GM12878 (cell line): ENCODE measurements at regions not wholly inside any gene's neighbourhood (a gene's known extent, or its start where the extent isn't known, plus 50 kb on each side); places are given as distances from the start of the nearest gene placed in this dataset.

Experiments
- ATAC-seq: fragments of 200-7000 bp; cut with Tn5 transposase; 3 replicates; pipeline ENCODE4 v1.9.1; 2020; ENCODE audit warnings: mild to moderate bottlenecking, moderate library complexity
- BruUV-seq: library from RNA; stranded (reverse); fragments of 400-500 nt; replicated peaks from 2 replicates; lab custom pipeline; 2021; lab: Mats Ljungman, UMichigan
- CTCF ChIA-PET: fragments of 300-600 bp; sonication (Branson Sonifier 250); formaldehyde crosslinking; extraction: SDS; loops from one replicate; lab custom pipeline; 2021; ENCODE audit warnings: inconsistent platforms; lab: Yijun Ruan, JAX
- POLR2A ChIA-PET: fragments of 350-600 bp; formaldehyde crosslinking; extraction: SDS; loops from one replicate; lab custom pipeline; 2021; ENCODE audit warnings: inconsistent platforms; lab: Charles Lee
- RAD21 ChIA-PET: fragments of 300-600 bp; sonication (Branson Sonifier 250); formaldehyde crosslinking; loops from one replicate; lab custom pipeline; 2023; ENCODE audit warnings: antibody characterized with exemption; ENCODE audit not compliant: unreplicated experiment; lab: Charles Lee
- SMC1A ChIA-PET: fragments of 300-600 bp; sonication (Branson Sonifier 250); formaldehyde crosslinking; loops from one replicate; lab custom pipeline; 2023; ENCODE audit not compliant: unreplicated experiment, uncharacterized antibody; lab: Charles Lee
- DNase-seq: peaks from one replicate; pipeline ENCODE4 v3.0.0-alpha.2; 2011; ENCODE audit warnings: low read depth, low spot score
- FAIRE-seq: peaks from 3 replicates; lab custom pipeline; 2011; peaks lifted over from hg19 to GRCh38; lab: Jason Lieb, UNC
- H2AFZ ChIP-seq: 2 replicates; pipeline ENCODE4 v1.6.0; 2011; ENCODE audit warnings: low read depth, low read length, control low read depth; ENCODE audit not compliant: control insufficient read depth
- H3K27ac ChIP-seq: 2 replicates; pipeline ENCODE4 v1.5.1; 2011; ENCODE audit warnings: control low read depth; ENCODE audit not compliant: control insufficient read depth, insufficient read depth
- H3K27me3 ChIP-seq, 2 experiments: replicated peaks in 1 of 2; 2 replicates each; pipeline versions ENCODE4 v1.6.0 to v1.6.1; 2011; ENCODE audit warnings: low read length in 1 of 2; ENCODE audit not compliant: control insufficient read depth in 2 of 2, insufficient read depth in 2 of 2
- H3K36me3 ChIP-seq, 2 experiments: 2 replicates each; pipeline ENCODE4 v1.5.1; 2011; ENCODE audit warnings: low read length in 1 of 2; ENCODE audit not compliant: control insufficient read depth in 2 of 2, insufficient read depth in 2 of 2
- H3K4me1 ChIP-seq: 2 replicates; pipeline ENCODE4 v1.6.1; 2011; ENCODE audit warnings: mild to moderate bottlenecking, low read length, moderate library complexity, mixed read lengths; ENCODE audit not compliant: control insufficient read depth, insufficient read depth
- H3K4me2 ChIP-seq: 2 replicates; pipeline ENCODE4 v1.6.0; 2011; ENCODE audit warnings: control low read depth; ENCODE audit not compliant: control insufficient read depth, insufficient read depth
- H3K4me3 ChIP-seq: fragments of 200-600 bp; sonication (generic); 2 replicates; pipeline ENCODE4 v1.5.1; 2016
- H3K79me2 ChIP-seq: 2 replicates; pipeline ENCODE4 v1.6.0; 2011; ENCODE audit warnings: low read length; ENCODE audit not compliant: control insufficient read depth, insufficient read depth
- H3K9ac ChIP-seq: 2 replicates; pipeline ENCODE4 v1.8.0; 2011; ENCODE audit warnings: low read length, control low read depth, mixed read lengths; ENCODE audit not compliant: control insufficient read depth, insufficient read depth
- H3K9me3 ChIP-seq: replicated peaks from 3 replicates; pipeline ENCODE4 v1.5.1; 2011; ENCODE audit warnings: mild to moderate bottlenecking, low read length; ENCODE audit not compliant: control insufficient read depth, insufficient read depth
- H4K20me1 ChIP-seq: 2 replicates; pipeline ENCODE4 v1.6.0; 2011; ENCODE audit not compliant: control insufficient read depth, insufficient read depth
- CHD2 ChIP-seq: IDR thresholded peaks from 2 replicates; pipeline ENCODE4 v1.6.1; 2011; ENCODE audit warnings: low read depth, low read length, improper control_type of control experiment, borderline replicate concordance
- EED ChIP-seq: sonication (generic); IDR thresholded peaks from 2 replicates; pipeline ENCODE4 v1.6.1; 2016; ENCODE audit warnings: antibody characterized with exemption, low read depth
- HDAC6 ChIP-seq: fragments of 200-600 bp; sonication (generic); IDR thresholded peaks from one replicate; pipeline ENCODE4 v1.8.0; 2017; ENCODE audit warnings: antibody characterized with exemption; ENCODE audit not compliant: unreplicated experiment
- JUNB ChIP-seq: IDR thresholded peaks from 2 replicates; pipeline ENCODE4 v1.6.1; 2016; ENCODE audit warnings: antibody characterized with exemption, mild to moderate bottlenecking
- KAT2A ChIP-seq: conservative IDR thresholded peaks from 2 replicates; pipeline ENCODE4 v1.6.1; 2011; ENCODE audit warnings: low read depth, low read length; ENCODE audit not compliant: control insufficient read depth
- POLR2AphosphoS2 ChIP-seq: IDR thresholded peaks from 2 replicates; pipeline ENCODE4 v1.6.1; 2011; ENCODE audit warnings: low read depth, mild to moderate bottlenecking, low read length, improper control_type of control experiment, moderate library complexity
- POLR2AphosphoS5 ChIP-seq: IDR thresholded peaks from 2 replicates; pipeline ENCODE4 v1.6.1; 2011; ENCODE audit warnings: mild to moderate bottlenecking, low read length, inconsistent platforms
- SRF ChIP-seq, 2 experiments: IDR thresholded peaks; 2 replicates each; pipeline ENCODE4 v1.6.1; 2011; ENCODE audit warnings: low read depth in 2 of 2, low read length in 2 of 2, mild to moderate bottlenecking in 1 of 2, moderate library complexity in 1 of 2
- SUZ12 ChIP-seq: fragments of 200-600 bp; sonication (generic); IDR thresholded peaks from one replicate; pipeline ENCODE4 v1.6.1; 2018; ENCODE audit warnings: antibody characterized with exemption, mild to moderate bottlenecking; ENCODE audit not compliant: unreplicated experiment
- TCF12 ChIP-seq: IDR thresholded peaks from 2 replicates; pipeline ENCODE4 v1.6.1; 2011; ENCODE audit warnings: low read depth, mild to moderate bottlenecking, low read length
- ZBTB4 ChIP-seq: fragments of 450-650 bp; formaldehyde crosslinking; IDR thresholded peaks from 2 replicates; pipeline ENCODE4 v1.4.0; 2022; ENCODE audit warnings: mild to moderate bottlenecking, moderate library complexity
- WGBS: methylation state at CpG from one replicate; pipeline ENCODE4 v1.1.6; 2016; ENCODE audit warnings: low lambda C conversion rate; ENCODE audit not compliant: insufficient replicate concordance, insufficient coverage; ENCODE audit errors: missing lambda C conversion rate; 5-methylcytosine and 5-hydroxymethylcytosine counted together
- in situ Hi-C: fragments of 300-500 bp; cut with MboI; formaldehyde crosslinking; loops from 9 replicates; pipeline ENCODE4 v1.14.3; 2018; ENCODE audit warnings: mixed read lengths
- intact Hi-C: fragments of 100-400 bp; cut with micrococcal nuclease; formaldehyde crosslinking; loops from one replicate; pipeline ENCODE4 v1.14.2; 2022; ENCODE audit not compliant: unreplicated experiment

DNA sequence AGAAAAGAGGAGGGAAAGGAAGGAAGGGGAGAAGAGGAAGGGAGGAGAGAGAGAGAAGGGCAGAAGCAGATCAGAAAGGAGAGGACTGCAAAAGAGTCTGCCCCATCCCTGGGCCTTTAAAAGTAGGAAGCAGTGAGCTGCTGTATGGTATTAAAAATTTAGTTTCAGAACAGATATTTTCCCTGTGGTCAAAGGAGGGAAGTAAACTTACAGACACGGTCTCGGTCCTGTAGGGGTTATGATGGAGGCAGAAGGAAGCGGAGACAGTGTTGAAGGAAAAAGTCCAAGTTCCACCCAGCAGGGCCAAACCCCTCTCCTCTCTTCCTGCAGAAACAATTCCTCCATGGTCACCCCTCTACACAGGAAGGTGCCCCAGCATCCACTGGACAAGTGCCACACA lies 122.0 kb upstream of the PROK2 start:
- BruUV-seq: no TSS peak
- no peak for DNase-seq

More for the DNA sequence above, 122.0 kb upstream of the PROK2 start:
- FAIRE-seq (no peak), ATAC-seq (0 out of 3 replicates have a peak, but pooled peaks have one; percentile 15)
- Histone ChIP-seq H3K27me3 (peaks cover 0 to 1% of the 10 kb centered on the region in 2 experiments; a peak in 1 of 4 replicates), H3K36me3 (no peaks in the 10 kb centered on the region), H4K20me1 (no peaks in the 10 kb centered on the region), H3K9ac (no peak overlapping the region), H2AFZ (no peak overlapping the region), H3K79me2 (no peaks in the 10 kb centered on the region), H3K4me1 (peaks cover 19% of the 10 kb centered on the region), H3K4me3 (no peak overlapping the region), H3K27ac (no peak overlapping the region), H3K4me2 (no peak overlapping the region), H3K9me3 (no peaks in the 10 kb centered on the region; the same call in 2 of the 3 replicates)
- in situ Hi-C loops (no loop called here), intact Hi-C loops (no loop called here)
- RAD21 ChIA-PET: no interaction called here
- CTCF ChIA-PET: no interaction called here
- SMC1A ChIA-PET: no interaction called here
- TF ChIP-seq KAT2A: no peak
- no peak for TF ChIP-seq TCF12
- no peak for TF ChIP-seq ZBTB4 (CRISPR knock-in tag)
- TF ChIP-seq HDAC6: no peak
- no peak for TF ChIP-seq SUZ12
- TF ChIP-seq POLR2AphosphoS5: no peak
- no peak for TF ChIP-seq CHD2
- no peak for TF ChIP-seq SRF (IDR thresholded peaks at IDR 0.05; ENCODE audit: low read depth in 2 of 2, low read length in 2 of 2)
- no peak for TF ChIP-seq POLR2AphosphoS2
- no peak for TF ChIP-seq JUNB
- TF ChIP-seq EED: no peak
- POLR2A ChIA-PET: interaction anchor here (0.7 kb wide), 1 partner anchor 78 kb away, joined by 3 read pairs; no protein-coding TSS in a partner anchor
- 35% methylated on average over 3 of the region's 3 CpGs for WGBS
